ENCODE measurements at regions not wholly inside any gene's neighbourhood (a gene's known extent, or its start where the extent isn't known, plus 50 kb on each side); places are given as distances from the start of the nearest gene placed in this dataset.

GRCh38 chr10:65123120-65123519 is 1601.9 kb downstream of the REEP3 start:
- no peak for DNase-seq
- no CpG with 5 or more reads among the region's 1 CpG for WGBS (ENCODE audit: extremely low coverage, insufficient coverage, low lambda C conversion rate)
- Histone ChIP-seq H3K23ac (ENCODE audit: low read length) (no peak overlapping the region), H3K27me3 (ENCODE audit: insufficient read depth, low read length, poor library complexity) (no peaks in the 10 kb centered on the region), H3K27ac (ENCODE audit: low read depth, low read length) (no peak overlapping the region), H4K5ac (ENCODE audit: low read length) (no peak overlapping the region), H3K4me1 (ENCODE audit: control insufficient read depth, low read depth, low read length) (no peaks in the 10 kb centered on the region), H3K56ac (ENCODE audit: low read length) (no peak overlapping the region), H3K18ac (ENCODE audit: low read length) (no peak overlapping the region), H3K79me2 (ENCODE audit: control insufficient read depth, insufficient read depth, low read length) (no peaks in the 10 kb centered on the region), H3K9ac (ENCODE audit: low read length) (no peak overlapping the region), H4K8ac (ENCODE audit: low read depth, low read length) (no peak overlapping the region), H2BK5ac (ENCODE audit: low read length) (no peak overlapping the region), H2AK5ac (ENCODE audit: low read length) (no peak overlapping the region), H3K79me1 (ENCODE audit: low read length) (no peaks in the 10 kb centered on the region), H3K36me3 (ENCODE audit: control insufficient read depth, insufficient read depth, low read length) (no peaks in the 10 kb centered on the region), H2BK120ac (ENCODE audit: low read depth, low read length) (no peak overlapping the region), H2BK15ac (replicated peaks; ENCODE audit: low read depth) (no peak overlapping the region), H3K4me2 (ENCODE audit: low read length) (no peak overlapping the region), H3K4ac (ENCODE audit: low read depth, low read length) (no peak overlapping the region), H3K4me3 (ENCODE audit: low read length) (no peak overlapping the region)

DNA sequence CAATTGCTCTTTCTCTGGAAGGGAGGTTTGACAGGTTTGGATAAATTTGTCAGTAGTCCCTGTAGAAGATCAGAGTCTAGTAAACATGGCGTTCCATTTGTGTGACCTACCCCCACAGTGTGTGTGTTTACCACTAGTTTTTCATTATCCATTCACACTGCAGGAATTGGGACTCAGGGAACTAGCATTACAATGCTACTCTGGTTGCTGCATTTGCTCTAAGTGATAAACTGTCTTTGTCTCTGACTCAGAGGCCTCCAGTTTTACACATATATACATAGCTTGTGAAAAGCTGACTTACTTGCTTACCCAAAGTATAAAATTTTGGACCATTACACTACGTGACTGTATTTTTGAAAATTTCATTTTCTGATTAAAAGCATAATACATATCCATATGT is 1604.0 kb downstream of the REEP3 start:
- Histone ChIP-seq H4K5ac (ENCODE audit: low read length) (no peak overlapping the region), H2BK5ac (ENCODE audit: low read length) (no peak overlapping the region), H3K9ac (ENCODE audit: low read length) (no peak overlapping the region), H3K4me1 (ENCODE audit: control insufficient read depth, low read depth, low read length) (no peaks in the 10 kb centered on the region), H2BK15ac (replicated peaks; ENCODE audit: low read depth) (no peak overlapping the region), H3K27ac (ENCODE audit: low read depth, low read length) (no peak overlapping the region), H3K23ac (ENCODE audit: low read length) (no peak overlapping the region), H3K18ac (ENCODE audit: low read length) (no peak overlapping the region), H3K27me3 (ENCODE audit: insufficient read depth, low read length, poor library complexity) (no peaks in the 10 kb centered on the region), H4K8ac (ENCODE audit: low read depth, low read length) (no peak overlapping the region), H3K79me2 (ENCODE audit: control insufficient read depth, insufficient read depth, low read length) (no peaks in the 10 kb centered on the region), H2AK5ac (ENCODE audit: low read length) (no peak overlapping the region), H3K56ac (ENCODE audit: low read length) (no peak overlapping the region), H3K4me3 (ENCODE audit: low read length) (no peak overlapping the region), H3K4ac (ENCODE audit: low read depth, low read length) (no peak overlapping the region), H3K4me2 (ENCODE audit: low read length) (no peak overlapping the region), H2BK120ac (ENCODE audit: low read depth, low read length) (no peak overlapping the region), H3K36me3 (ENCODE audit: control insufficient read depth, insufficient read depth, low read length) (no peaks in the 10 kb centered on the region), H3K79me1 (ENCODE audit: low read length) (no peaks in the 10 kb centered on the region)
- WGBS (ENCODE audit: extremely low coverage, insufficient coverage, low lambda C conversion rate) = no CpG with 5 or more reads among the region's 2 CpGs
- no peak for DNase-seq

GRCh38 chr10:65126288-65126687 is 1605.1 kb downstream of the REEP3 start:
- no peaks in the 10 kb centered on the region for H3K4me1 ChIP-seq (ENCODE audit: control insufficient read depth, low read depth, low read length)
- WGBS (ENCODE audit: extremely low coverage, insufficient coverage, low lambda C conversion rate) = no CpG with 5 or more reads among the region's 1 CpG
- H3K4ac ChIP-seq (ENCODE audit: low read depth, low read length) = no peak overlapping the region
- H2BK120ac ChIP-seq (ENCODE audit: low read depth, low read length) = no peak overlapping the region
- no peaks in the 10 kb centered on the region for H3K79me2 ChIP-seq (ENCODE audit: control insufficient read depth, insufficient read depth, low read length)
- DNase-seq = no peak
- H3K27ac ChIP-seq (ENCODE audit: low read depth, low read length) = no peak overlapping the region
- H3K79me1 ChIP-seq (ENCODE audit: low read length) = no peaks in the 10 kb centered on the region
- H2AK5ac ChIP-seq (ENCODE audit: low read length) = no peak overlapping the region
- H3K4me3 ChIP-seq (ENCODE audit: low read length) = no peak overlapping the region
- no peak overlapping the region for H2BK15ac ChIP-seq (replicated peaks; ENCODE audit: low read depth)
- H3K18ac ChIP-seq (ENCODE audit: low read length) = no peak overlapping the region
- H3K4me2 ChIP-seq (ENCODE audit: low read length) = no peak overlapping the region
- no peaks in the 10 kb centered on the region for H3K36me3 ChIP-seq (ENCODE audit: control insufficient read depth, insufficient read depth, low read length)
- H3K23ac ChIP-seq (ENCODE audit: low read length) = no peak overlapping the region
- no peak overlapping the region for H3K9ac ChIP-seq (ENCODE audit: low read length)
- H2BK5ac ChIP-seq (ENCODE audit: low read length) = no peak overlapping the region
- H4K5ac ChIP-seq (ENCODE audit: low read length) = no peak overlapping the region
- no peak overlapping the region for H4K8ac ChIP-seq (ENCODE audit: low read depth, low read length)
- no peak overlapping the region for H3K56ac ChIP-seq (ENCODE audit: low read length)
- H3K27me3 ChIP-seq (ENCODE audit: insufficient read depth, low read length, poor library complexity) = no peaks in the 10 kb centered on the region

GRCh38 chr10:65128277-65128676 is 1607.1 kb downstream of the REEP3 start:
- Histone ChIP-seq H3K9ac (ENCODE audit: low read length) (no peak overlapping the region), H3K4ac (ENCODE audit: low read depth, low read length) (no peak overlapping the region), H3K56ac (ENCODE audit: low read length) (no peak overlapping the region), H2AK5ac (ENCODE audit: low read length) (no peak overlapping the region), H3K79me2 (ENCODE audit: control insufficient read depth, insufficient read depth, low read length) (no peaks in the 10 kb centered on the region), H2BK5ac (ENCODE audit: low read length) (no peak overlapping the region), H3K36me3 (ENCODE audit: control insufficient read depth, insufficient read depth, low read length) (no peaks in the 10 kb centered on the region), H4K8ac (ENCODE audit: low read depth, low read length) (no peak overlapping the region), H2BK15ac (replicated peaks; ENCODE audit: low read depth) (no peak overlapping the region), H3K4me1 (ENCODE audit: control insufficient read depth, low read depth, low read length) (no peaks in the 10 kb centered on the region), H3K4me3 (ENCODE audit: low read length) (no peak overlapping the region), H3K27ac (ENCODE audit: low read depth, low read length) (no peak overlapping the region), H3K27me3 (ENCODE audit: insufficient read depth, low read length, poor library complexity) (no peaks in the 10 kb centered on the region), H3K23ac (ENCODE audit: low read length) (no peak overlapping the region), H3K79me1 (ENCODE audit: low read length) (no peaks in the 10 kb centered on the region), H3K4me2 (ENCODE audit: low read length) (no peak overlapping the region), H4K5ac (ENCODE audit: low read length) (no peak overlapping the region), H3K18ac (ENCODE audit: low read length) (no peak overlapping the region), H2BK120ac (ENCODE audit: low read depth, low read length) (no peak overlapping the region)
- WGBS (ENCODE audit: extremely low coverage, insufficient coverage, low lambda C conversion rate) = no CpG with 5 or more reads among the region's 2 CpGs
- no peak for DNase-seq

DNA sequence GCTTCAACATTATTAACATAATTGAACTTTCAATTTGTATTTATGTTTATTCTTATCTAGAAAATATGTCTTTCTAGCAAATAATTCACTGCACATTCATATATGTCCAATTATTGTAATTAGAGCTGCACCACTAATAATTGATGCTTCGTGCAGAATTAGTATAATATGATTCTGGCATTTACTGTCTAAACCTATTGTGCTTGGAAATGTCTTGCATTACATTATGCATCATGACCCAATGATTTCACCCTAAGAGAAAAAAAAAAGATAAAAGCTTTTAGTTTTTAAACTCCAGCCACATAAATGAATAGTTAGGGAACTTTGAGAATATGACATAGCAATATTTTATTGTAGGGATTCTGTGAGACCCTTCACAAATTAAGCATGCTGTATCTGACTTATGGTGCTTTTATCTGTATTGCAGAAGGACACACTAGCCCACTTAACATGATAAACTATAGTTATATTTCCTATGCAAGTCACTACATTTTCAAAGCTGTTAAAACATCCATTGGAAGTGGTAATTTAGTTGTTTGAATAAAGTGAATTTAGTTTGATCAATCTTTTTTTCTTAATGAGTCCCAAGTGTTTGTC is 1609.1 kb downstream of the REEP3 start:
- H4K8ac ChIP-seq (ENCODE audit: low read depth, low read length) = no peak overlapping the region
- no peaks in the 10 kb centered on the region for H3K36me3 ChIP-seq (ENCODE audit: control insufficient read depth, insufficient read depth, low read length)
- no peak overlapping the region for H3K18ac ChIP-seq (ENCODE audit: low read length)
- no peak overlapping the region for H3K9ac ChIP-seq (ENCODE audit: low read length)
- no peaks in the 10 kb centered on the region for H3K79me1 ChIP-seq (ENCODE audit: low read length)
- no peak overlapping the region for H2AK5ac ChIP-seq (ENCODE audit: low read length)
- H4K5ac ChIP-seq (ENCODE audit: low read length) = no peak overlapping the region
- H3K79me2 ChIP-seq (ENCODE audit: control insufficient read depth, insufficient read depth, low read length) = no peaks in the 10 kb centered on the region
- H3K4me2 ChIP-seq (ENCODE audit: low read length) = no peak overlapping the region
- no peak overlapping the region for H2BK5ac ChIP-seq (ENCODE audit: low read length)
- H3K4me3 ChIP-seq (ENCODE audit: low read length) = no peak overlapping the region
- no peak overlapping the region for H2BK15ac ChIP-seq (replicated peaks; ENCODE audit: low read depth)
- no peak overlapping the region for H3K27ac ChIP-seq (ENCODE audit: low read depth, low read length)
- DNase-seq = no peak
- WGBS (ENCODE audit: extremely low coverage, insufficient coverage, low lambda C conversion rate) = no CpG with 5 or more reads among the region's 1 CpG
- no peak overlapping the region for H3K23ac ChIP-seq (ENCODE audit: low read length)
- H3K56ac ChIP-seq (ENCODE audit: low read length) = no peak overlapping the region
- no peak overlapping the region for H2BK120ac ChIP-seq (ENCODE audit: low read depth, low read length)
- H3K4ac ChIP-seq (ENCODE audit: low read depth, low read length) = no peak overlapping the region
- H3K4me1 ChIP-seq (ENCODE audit: control insufficient read depth, low read depth, low read length) = no peaks in the 10 kb centered on the region
- no peaks in the 10 kb centered on the region for H3K27me3 ChIP-seq (ENCODE audit: insufficient read depth, low read length, poor library complexity)

DNA sequence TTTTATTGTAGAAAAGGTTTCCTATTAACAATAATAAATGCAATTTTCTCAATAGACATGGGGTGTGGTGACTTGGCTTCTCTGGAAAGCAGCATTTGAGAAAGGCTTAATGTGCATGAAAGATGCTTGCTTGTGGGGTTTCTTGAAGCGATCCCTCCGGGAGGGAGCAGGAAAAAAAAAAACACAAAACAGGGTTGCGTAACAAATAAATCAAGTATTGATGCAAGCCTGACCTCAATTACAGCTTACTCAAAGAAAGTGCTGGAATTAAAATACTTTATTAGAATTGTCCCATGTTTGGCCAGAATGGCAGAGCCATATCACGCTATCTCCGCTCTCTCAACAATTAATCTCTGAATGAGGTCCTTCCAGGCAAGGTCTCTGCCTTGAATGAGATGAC is 1612.5 kb downstream of the REEP3 start:
- Histone ChIP-seq H3K27me3 (ENCODE audit: insufficient read depth, low read length, poor library complexity) (no peaks in the 10 kb centered on the region), H3K4me1 (ENCODE audit: control insufficient read depth, low read depth, low read length) (no peaks in the 10 kb centered on the region), H2BK15ac (replicated peaks; ENCODE audit: low read depth) (no peak overlapping the region), H3K9ac (ENCODE audit: low read length) (no peak overlapping the region), H4K5ac (ENCODE audit: low read length) (no peak overlapping the region), H2BK120ac (ENCODE audit: low read depth, low read length) (no peak overlapping the region), H3K4me3 (ENCODE audit: low read length) (no peak overlapping the region), H3K4me2 (ENCODE audit: low read length) (no peak overlapping the region), H2BK5ac (ENCODE audit: low read length) (no peak overlapping the region), H4K8ac (ENCODE audit: low read depth, low read length) (no peak overlapping the region), H3K36me3 (ENCODE audit: control insufficient read depth, insufficient read depth, low read length) (no peaks in the 10 kb centered on the region), H3K79me2 (ENCODE audit: control insufficient read depth, insufficient read depth, low read length) (no peaks in the 10 kb centered on the region), H3K23ac (ENCODE audit: low read length) (no peak overlapping the region), H3K27ac (ENCODE audit: low read depth, low read length) (no peak overlapping the region), H3K4ac (ENCODE audit: low read depth, low read length) (no peak overlapping the region), H2AK5ac (ENCODE audit: low read length) (no peak overlapping the region), H3K56ac (ENCODE audit: low read length) (no peak overlapping the region), H3K79me1 (ENCODE audit: low read length) (no peaks in the 10 kb centered on the region), H3K18ac (ENCODE audit: low read length) (no peak overlapping the region)
- no CpG with 5 or more reads among the region's 5 CpGs for WGBS (ENCODE audit: extremely low coverage, insufficient coverage, low lambda C conversion rate)
- DNase-seq = no peak

Data from mesendoderm (in vitro differentiated cells).